GM19023 (cell line): ENCODE measurements at regions not wholly inside any gene's neighbourhood (a gene's known extent, or its start where the extent isn't known, plus 50 kb on each side); places are given as distances from the start of the nearest gene placed in this dataset.

Experiments used
- ATAC-seq: cut with Tn5 transposase; IDR thresholded peaks from one replicate; pipeline ENCODE4 v1.9.1; 2021; ENCODE audit warnings: mild to moderate bottlenecking, moderate library complexity; ENCODE audit not compliant: unreplicated experiment

GRCh38 chr12:97912943-97913342 lies 450.3 kb downstream of the RMST start:
- no peak for ATAC-seq

GRCh38 chr12:97921979-97922722 lies 459.5 kb downstream of the RMST start:
- no peak for ATAC-seq

- ATAC-seq: no peak
Observed at GRCh38 chr12:97923546-97923945, 460.9 kb downstream of the RMST start.

- ATAC-seq: no peak
Observed at GRCh38 chr12:97924122-97924521, 461.5 kb downstream of the RMST start.

GRCh38 chr12:97927977-97928376 lies 465.4 kb downstream of the RMST start:
- ATAC-seq: no peak

GRCh38 chr12:97936165-97936564 lies 473.6 kb downstream of the RMST start:
- ATAC-seq: no peak

GRCh38 chr12:97938031-97938430 lies 475.4 kb downstream of the RMST start:
- no peak for ATAC-seq

GRCh38 chr12:97939156-97939555 lies 476.6 kb downstream of the RMST start:
- no peak for ATAC-seq

- ATAC-seq: no peak
Observed at GRCh38 chr12:97940105-97940504, 477.5 kb downstream of the RMST start.

GRCh38 chr12:97940629-97941028 lies 478.0 kb downstream of the RMST start:
- no peak for ATAC-seq

- ATAC-seq: no peak
Observed at GRCh38 chr12:97941686-97942354, 479.2 kb downstream of the RMST start.

GRCh38 chr12:97943359-97943758 lies 480.8 kb downstream of the RMST start:
- no peak for ATAC-seq

- no peak for ATAC-seq
Observed at GRCh38 chr12:97944576-97944975, 482.0 kb downstream of the RMST start.

GRCh38 chr12:97946701-97947100 lies 484.1 kb downstream of the RMST start:
- no peak for ATAC-seq

GRCh38 chr12:97948591-97948990 lies 486.0 kb downstream of the RMST start:
- ATAC-seq: no peak

- no peak for ATAC-seq
Observed at GRCh38 chr12:97951239-97951638, 488.6 kb downstream of the RMST start.

- ATAC-seq: no peak
Observed at GRCh38 chr12:97951717-97952116, 489.1 kb downstream of the RMST start.

GRCh38 chr12:97957109-97957508 lies 494.5 kb downstream of the RMST start:
- no peak for ATAC-seq

GRCh38 chr12:97960225-97960624 lies 497.6 kb downstream of the RMST start:
- no peak for ATAC-seq

GRCh38 chr12:97960741-97961608 lies 498.4 kb downstream of the RMST start:
- no peak for ATAC-seq

- no peak for ATAC-seq
Observed at GRCh38 chr12:97967831-97968230, 505.2 kb downstream of the RMST start.
